Uterus (tissue), 3 donors: ENCODE measurements at regions not wholly inside any gene's neighbourhood (a gene's known extent, or its start where the extent isn't known, plus 50 kb on each side); places are given as distances from the start of the nearest gene placed in this dataset.

Experiments used
- DNase-seq, 2 donors: peaks; one replicate each; pipeline ENCODE4 v3.0.0-alpha.2; 2019 to 2020
- H3K27ac ChIP-seq, 2 donors: fragments of 200-600 bp; sonication (generic); 1 replicate in 1 of 2; 2 replicates in 1 of 2; pipeline ENCODE4 v1.5.1; 2016 to 2018
- H3K27me3 ChIP-seq, 2 donors: fragments of 200-600 bp; sonication (generic); one replicate each; pipeline ENCODE4 v1.5.1; 2018 to 2019; ENCODE audit warnings: control low read depth in 1 of 2
- H3K36me3 ChIP-seq, 2 donors: fragments of 200-600 bp; sonication (generic); one replicate each; pipeline ENCODE4 v1.5.1; 2019; ENCODE audit warnings: control low read depth in 1 of 2
- H3K4me1 ChIP-seq, 2 donors: fragments of 200-600 bp; sonication (generic); one replicate each; pipeline ENCODE4 v1.5.1; 2018 to 2019; ENCODE audit warnings: control low read depth in 1 of 2
- H3K4me3 ChIP-seq, 2 donors: fragments of 200-600 bp; sonication (generic); 1 replicate in 1 of 2; 2 replicates in 1 of 2; pipeline ENCODE4 v1.5.1; 2018 to 2019; ENCODE audit warnings: mild to moderate bottlenecking in 1 of 2
- H3K9me3 ChIP-seq, 2 donors: fragments of 200-600 bp; sonication (generic); one replicate each; pipeline ENCODE4 v1.5.1; 2019; ENCODE audit warnings: control low read depth in 1 of 2
- CTCF ChIP-seq, 4 experiments: fragments of 200-600 bp in 2 of 4; fragments of 450-650 bp in 2 of 4; sonication (generic) in 2 of 4; IDR thresholded peaks; one replicate each; pipeline ENCODE4 v1.5.1; 2016 to 2019; ENCODE audit warnings: antibody characterized with exemption in 4 of 4, mild to moderate bottlenecking in 2 of 4, moderate library complexity in 1 of 4
- POLR2A ChIP-seq, 2 donors: fragments of 450-650 bp; IDR thresholded peaks; one replicate each; pipeline ENCODE4 v1.6.1; 2016; ENCODE audit warnings: antibody characterized with exemption in 2 of 2, mild to moderate bottlenecking in 1 of 2, moderate library complexity in 1 of 2
- intact Hi-C: fragments of 100-400 bp; cut with DNase I; formaldehyde crosslinking; loops from one replicate; pipeline ENCODE4 v1.15.1; 2023; ENCODE audit warnings: low total_unique reads
- donor health status: DM: yes; HTN: yes; CAD: no.

- no peaks in the 10 kb centered on the region for H3K27me3 ChIP-seq
- intact Hi-C loops: no loop called here
Observed at GRCh38 chr9:7507566-7508270, 291.9 kb downstream of the DMAC1 start.

GRCh38 chr9:7507026-7507425 is 292.6 kb downstream of the DMAC1 start:
- Histone ChIP-seq H3K4me3 (no peak overlapping the region), H3K4me1 (no peaks in the 10 kb centered on the region), H3K27ac (no peak overlapping the region), H3K36me3 (no peaks in the 10 kb centered on the region), H3K27me3 (no peaks in the 10 kb centered on the region), H3K9me3 (no peaks in the 10 kb centered on the region)
- intact Hi-C loops: no loop called here
- TF ChIP-seq CTCF (IDR thresholded peaks at IDR 0.05): no peak
- TF ChIP-seq POLR2A (IDR thresholded peaks at IDR 0.05): no peak
- DNase-seq: no peak

More at GRCh38 chr9:7507566-7508270, 291.9 kb downstream of the DMAC1 start:
- no peaks in the 10 kb centered on the region for H3K9me3 ChIP-seq
- no peaks in the 10 kb centered on the region for H3K36me3 ChIP-seq
- DNase-seq: no peak
- H3K4me3 ChIP-seq: no peak overlapping the region
- no peaks in the 10 kb centered on the region for H3K4me1 ChIP-seq
- no peak for TF ChIP-seq POLR2A (IDR thresholded peaks at IDR 0.05)
- TF ChIP-seq CTCF (IDR thresholded peaks at IDR 0.05): no peak
- no peak overlapping the region for H3K27ac ChIP-seq

DNA sequence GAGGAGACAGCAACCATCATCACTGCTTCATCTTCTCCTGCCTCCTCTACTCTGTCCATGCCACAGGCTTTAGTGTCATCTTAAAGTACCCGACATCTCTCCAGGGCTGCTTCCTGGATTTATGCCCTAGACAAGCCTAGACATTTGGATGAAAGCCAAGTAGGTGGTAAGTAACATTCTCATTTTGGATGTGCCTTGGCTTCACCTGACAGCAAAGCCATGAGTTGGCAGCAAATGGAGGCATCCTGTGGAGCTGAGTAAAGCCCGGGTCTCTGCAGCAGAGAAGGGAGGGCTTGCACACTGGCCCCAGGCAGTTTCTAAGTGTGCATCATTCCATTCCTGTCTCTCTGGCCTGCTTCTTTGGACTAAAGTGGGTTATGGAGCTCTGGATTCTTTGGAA is 299.1 kb downstream of the DMAC1 start:
- H3K9me3 ChIP-seq: no peaks in the 10 kb centered on the region
- TF ChIP-seq POLR2A (IDR thresholded peaks at IDR 0.05): no peak
- TF ChIP-seq CTCF (IDR thresholded peaks at IDR 0.05): no peak
- no peak for DNase-seq
- intact Hi-C loops: no loop called here
- no peaks in the 10 kb centered on the region for H3K4me1 ChIP-seq
- no peaks in the 10 kb centered on the region for H3K27me3 ChIP-seq
- H3K27ac ChIP-seq: no peak overlapping the region
- H3K36me3 ChIP-seq: no peaks in the 10 kb centered on the region
- no peak overlapping the region for H3K4me3 ChIP-seq

DNA sequence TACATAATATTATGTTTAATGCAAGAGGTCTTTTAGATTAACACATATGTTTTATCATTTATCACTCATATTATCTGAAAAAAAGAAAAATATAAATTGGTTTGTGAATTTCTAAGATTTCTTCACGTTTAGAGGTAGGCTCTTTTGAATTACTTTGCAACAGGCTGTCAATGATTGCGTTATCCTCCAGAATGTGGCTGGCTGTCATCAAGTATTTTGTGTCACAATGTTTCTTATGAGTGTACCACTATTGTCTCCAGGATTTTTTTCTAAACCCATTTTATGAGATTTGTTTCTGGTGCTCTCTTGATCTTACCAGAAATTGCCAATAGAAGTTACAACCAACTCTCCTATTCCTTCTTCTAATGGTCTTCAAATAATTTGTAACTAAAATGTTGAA is 307.9 kb downstream of the DMAC1 start:
- intact Hi-C loops: no loop called here

More for the DNA sequence above, 307.9 kb downstream of the DMAC1 start:
- Histone ChIP-seq H3K36me3 (no peaks in the 10 kb centered on the region), H3K27me3 (no peaks in the 10 kb centered on the region), H3K9me3 (no peaks in the 10 kb centered on the region), H3K27ac (no peak overlapping the region), H3K4me1 (no peaks in the 10 kb centered on the region), H3K4me3 (no peak overlapping the region)
- no peak for DNase-seq
- TF ChIP-seq CTCF (IDR thresholded peaks at IDR 0.05) (no peak), POLR2A (IDR thresholded peaks at IDR 0.05) (no peak)
